HG03439 (cell line): ENCODE measurements at regions not wholly inside any gene's neighbourhood (a gene's known extent, or its start where the extent isn't known, plus 50 kb on each side); places are given as distances from the start of the nearest gene placed in this dataset.
"Not testable (repeated sequence)": the region's sequence is repeated elsewhere in the genome, so short reads cannot be mapped to it uniquely, and the experiment has no call there.

Experiments
- ATAC-seq: cut with Tn5 transposase; IDR thresholded peaks from one replicate; pipeline ENCODE4 v1.9.1; 2021; ENCODE audit warnings: mild to moderate bottlenecking, moderate library complexity; ENCODE audit not compliant: unreplicated experiment

- no peak for ATAC-seq
Measured at GRCh38 chr7:101740981-101741725, 76.3 kb upstream of the CUX1 start.

GRCh38 chr7:101743241-101743994 is 74.0 kb upstream of the CUX1 start:
- no peak for ATAC-seq

DNA sequence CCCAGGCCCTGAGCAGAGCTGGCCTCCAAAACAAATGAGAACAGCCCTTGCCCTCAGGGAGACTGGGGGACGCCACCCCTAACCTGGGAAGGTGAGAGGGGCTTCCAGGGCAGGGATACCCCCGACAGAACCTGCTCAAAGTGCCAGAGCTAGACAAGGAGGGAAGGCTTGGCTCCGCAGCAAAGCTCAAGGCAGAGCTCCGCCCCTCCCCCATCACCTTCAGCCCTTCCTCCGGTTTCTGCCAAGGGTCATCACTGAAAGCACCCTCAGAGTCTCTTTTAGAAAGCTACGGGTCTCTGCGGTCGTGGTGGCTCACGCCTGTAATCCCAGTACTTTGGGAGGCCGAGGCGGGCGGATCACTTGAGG is 73.4 kb upstream of the CUX1 start:
- no peak for ATAC-seq

- ATAC-seq, result no peak
Measured at GRCh38 chr7:101744588-101744987, 72.8 kb upstream of the CUX1 start.

DNA sequence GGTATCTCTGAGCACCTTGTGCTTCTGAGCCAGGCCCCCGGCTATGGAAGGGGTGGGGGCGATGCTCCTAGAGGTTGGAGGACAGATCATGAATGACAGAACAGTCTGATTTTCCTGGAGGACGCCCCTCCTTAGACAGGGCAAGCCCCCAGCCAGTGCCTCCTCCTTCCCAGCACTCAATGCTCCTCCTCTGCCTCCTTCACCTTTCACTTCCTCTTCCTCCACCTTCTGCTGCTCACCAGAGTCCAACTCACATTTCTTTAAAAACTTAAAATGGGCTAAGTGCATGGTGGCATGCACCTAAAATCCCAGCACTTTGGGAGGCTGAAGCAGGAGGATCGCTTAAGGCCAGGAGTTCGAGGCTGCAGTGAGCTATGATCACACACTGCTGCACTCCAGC is 71.1 kb upstream of the CUX1 start:
- no peak for ATAC-seq

DNA sequence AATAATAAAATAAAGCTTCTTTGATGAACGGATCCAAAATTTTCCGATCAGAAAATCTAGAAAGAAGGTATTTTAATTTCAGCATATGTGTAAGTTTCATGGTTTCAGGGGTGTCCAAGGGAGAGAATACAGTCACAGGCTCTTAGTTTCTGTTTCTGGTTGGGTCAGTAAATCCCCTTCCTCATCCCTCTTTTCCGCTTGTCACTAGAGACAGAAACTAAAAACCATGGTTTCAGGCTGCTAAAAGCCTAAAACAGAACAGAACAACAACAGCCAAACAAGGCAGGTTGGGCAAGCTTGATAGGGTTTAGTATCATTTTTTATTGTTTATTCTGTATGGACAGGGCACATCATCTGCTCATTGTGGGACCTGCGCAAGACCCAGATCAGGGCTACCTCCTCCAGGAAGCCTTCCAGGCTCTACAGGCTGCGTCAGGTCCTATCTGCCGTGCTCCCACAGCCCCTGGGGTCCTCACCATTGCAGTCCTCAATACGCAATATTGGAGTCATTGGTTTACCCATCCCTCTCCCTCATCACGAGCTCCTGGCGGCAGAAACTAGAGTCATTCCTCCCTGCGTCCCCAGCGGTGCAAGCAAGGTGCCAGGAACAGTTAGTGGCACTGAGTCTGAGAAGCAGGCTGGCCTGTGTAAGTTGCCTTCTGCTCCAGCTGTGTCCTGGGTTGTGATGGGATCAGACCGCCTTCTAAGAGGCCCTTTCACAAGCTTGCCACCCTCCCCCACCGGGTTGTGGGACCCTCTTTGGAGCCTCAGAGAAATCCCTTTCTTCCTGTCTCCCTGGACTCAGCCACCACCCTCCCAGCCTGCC is 70.2 kb upstream of the CUX1 start:
- no peak for ATAC-seq

GRCh38 chr7:101747879-101748345 is 69.5 kb upstream of the CUX1 start:
- no peak for ATAC-seq

- no peak for ATAC-seq
Measured at GRCh38 chr7:101749891-101750290, 67.5 kb upstream of the CUX1 start.

DNA sequence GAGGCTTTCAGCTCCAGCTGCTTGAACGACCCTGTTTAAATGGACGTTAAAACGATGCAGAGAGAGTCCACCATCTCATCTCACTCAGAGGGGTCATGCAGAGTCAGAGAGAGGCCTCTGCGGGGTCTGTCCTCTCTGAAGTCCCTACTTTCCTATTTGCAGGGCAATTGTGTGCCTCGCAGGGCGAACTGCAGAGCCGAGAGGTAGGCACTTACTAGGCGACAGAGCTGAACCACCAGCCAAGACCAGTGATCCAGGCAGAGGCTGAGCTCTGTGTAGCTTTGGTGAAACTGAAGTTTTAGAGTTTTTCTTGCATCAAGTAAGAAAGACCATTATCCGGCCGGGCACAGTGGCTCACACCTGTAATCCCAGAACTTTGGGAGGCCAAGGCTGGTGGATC is 64.1 kb upstream of the CUX1 start:
- ATAC-seq, result no peak

GRCh38 chr7:101754424-101755159 is 62.8 kb upstream of the CUX1 start:
- ATAC-seq, result no peak

GRCh38 chr7:101757879-101758278 is 59.5 kb upstream of the CUX1 start:
- ATAC-seq, result no peak

DNA sequence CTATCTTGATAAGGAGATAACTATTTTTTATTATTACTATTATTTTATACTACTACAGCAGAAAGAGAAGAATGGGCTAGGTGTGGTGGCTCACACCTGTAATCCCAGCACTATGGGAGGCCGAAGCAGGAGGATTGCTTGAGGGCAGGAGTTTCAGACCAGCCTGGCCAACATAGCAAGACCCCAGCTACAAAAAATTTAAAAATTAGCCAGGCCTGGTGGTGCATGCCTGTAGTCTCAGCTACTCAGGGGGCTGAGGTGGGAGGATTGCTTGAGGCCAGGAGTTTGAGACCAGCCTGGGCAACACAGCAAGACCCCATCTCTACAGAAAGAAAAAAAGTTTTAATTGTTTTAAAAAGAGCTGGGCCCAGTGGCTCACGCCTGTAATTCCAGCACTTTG is 58.9 kb upstream of the CUX1 start:
- ATAC-seq, result not testable (repeated sequence)

DNA sequence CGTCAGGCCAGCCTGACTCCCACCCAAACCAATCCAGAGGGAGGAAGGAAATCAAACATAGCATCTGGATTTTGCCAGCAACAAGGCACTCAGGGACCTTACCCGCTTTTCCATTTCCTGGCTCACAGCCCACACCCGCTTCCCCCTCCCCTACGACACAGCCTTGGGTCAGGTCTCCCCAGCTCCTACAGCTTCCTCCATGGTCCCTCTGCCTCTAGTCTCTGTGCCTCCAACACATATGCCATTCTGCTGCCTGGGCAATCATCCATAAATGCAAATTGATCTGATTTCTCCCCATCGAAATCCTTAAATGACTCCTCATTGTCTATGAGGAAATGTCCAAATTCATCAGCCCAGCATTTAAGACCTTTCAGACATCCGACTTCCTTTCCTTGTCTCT is 53.2 kb upstream of the CUX1 start:
- ATAC-seq, result no peak

GRCh38 chr7:101767544-101767943 is 49.9 kb upstream of the CUX1 start:
- ATAC-seq, result no peak
